ENCODE measurements at regions not wholly inside any gene's neighbourhood (a gene's known extent, or its start where the extent isn't known, plus 50 kb on each side); places are given as distances from the start of the nearest gene placed in this dataset.

- DNase-seq (ENCODE audit: low read depth in 3 of 3), result no peak
Observed at GRCh38 chr5:40278881-40279280, 400.8 kb upstream of the PTGER4 start.

GRCh38 chr5:40277161-40277906, 402.4 kb upstream of the PTGER4 start:
- peak in 1 of 3 donors; percentile 14 for DNase-seq (ENCODE audit: low read depth in 3 of 3)

GRCh38 chr5:40276426-40277102, 403.2 kb upstream of the PTGER4 start:
- no peak for DNase-seq (ENCODE audit: low read depth in 3 of 3)

- DNase-seq (ENCODE audit: low read depth in 3 of 3), result no peak
Observed at GRCh38 chr5:40274568-40274967, 405.1 kb upstream of the PTGER4 start.

- no peak for DNase-seq (ENCODE audit: low read depth in 3 of 3)
Observed at GRCh38 chr5:40273936-40274335, 405.8 kb upstream of the PTGER4 start.

GRCh38 chr5:40271476-40271875, 408.2 kb upstream of the PTGER4 start:
- no peak for DNase-seq (ENCODE audit: low read depth in 3 of 3)

- no peak for DNase-seq (ENCODE audit: low read depth in 3 of 3)
Observed at GRCh38 chr5:40270274-40270845, 409.4 kb upstream of the PTGER4 start.

GRCh38 chr5:40268088-40268487, 411.6 kb upstream of the PTGER4 start:
- no peak for DNase-seq (ENCODE audit: low read depth in 3 of 3)

GRCh38 chr5:40266952-40267351, 412.8 kb upstream of the PTGER4 start:
- DNase-seq (ENCODE audit: low read depth in 3 of 3), result no peak

- no peak for DNase-seq (ENCODE audit: low read depth in 3 of 3)
Observed at GRCh38 chr5:40261984-40262383, 417.7 kb upstream of the PTGER4 start.

GRCh38 chr5:40260361-40260760, 419.4 kb upstream of the PTGER4 start:
- DNase-seq (ENCODE audit: low read depth in 3 of 3), result no peak

- DNase-seq (ENCODE audit: low read depth in 3 of 3), result no peak
Observed at GRCh38 chr5:40258222-40258621, 421.5 kb upstream of the PTGER4 start.

GRCh38 chr5:40240671-40241070, 439.0 kb upstream of the PTGER4 start:
- no peak for DNase-seq (ENCODE audit: low read depth in 3 of 3)

GRCh38 chr5:40240111-40240510, 439.6 kb upstream of the PTGER4 start:
- DNase-seq (ENCODE audit: low read depth in 3 of 3), result peak; percentile 19 to 55 (median 44)

- no peak for DNase-seq (ENCODE audit: low read depth in 3 of 3)
Observed at GRCh38 chr5:40238066-40238745, 441.5 kb upstream of the PTGER4 start.

GRCh38 chr5:40235471-40236400, 444.0 kb upstream of the PTGER4 start:
- DNase-seq (ENCODE audit: low read depth in 3 of 3), result no peak

GRCh38 chr5:40233268-40233667, 446.4 kb upstream of the PTGER4 start:
- DNase-seq (ENCODE audit: low read depth in 3 of 3), result no peak

- no peak for DNase-seq (ENCODE audit: low read depth in 3 of 3)
Observed at GRCh38 chr5:40227931-40228330, 451.8 kb upstream of the PTGER4 start.

- DNase-seq (ENCODE audit: low read depth in 3 of 3), result no peak
Observed at GRCh38 chr5:40227366-40227765, 452.3 kb upstream of the PTGER4 start.

GRCh38 chr5:40226906-40227305, 452.8 kb upstream of the PTGER4 start:
- DNase-seq (ENCODE audit: low read depth in 3 of 3), result no peak

- peak in 1 of 3 donors; percentile 21 for DNase-seq (ENCODE audit: low read depth in 3 of 3)
Observed at GRCh38 chr5:40225147-40225546, 454.6 kb upstream of the PTGER4 start.
